HepG2 (cell line): ENCODE measurements at regions not wholly inside any gene's neighbourhood (a gene's known extent, or its start where the extent isn't known, plus 50 kb on each side); places are given as distances from the start of the nearest gene placed in this dataset.

Experiments
- ATAC-seq: fragments of 200-7000 bp; cut with Tn5 transposase; 3 replicates; pipeline ENCODE4 v1.9.1; 2020; ENCODE audit warnings: mild to moderate bottlenecking, moderate library complexity
- BruUV-seq: library from RNA; stranded (reverse); fragments of 400-500 nt; replicated peaks from 2 replicates; lab custom pipeline; 2021; lab: Mats Ljungman, UMichigan
- CTCF ChIA-PET: fragments of 300-600 bp; formaldehyde crosslinking; extraction: SDS; loops from one replicate; lab custom pipeline; 2021; ENCODE audit warnings: low total read pairs, inconsistent platforms, low intra/inter-chr PET ratio; lab: Yijun Ruan, JAX
- POLR2A ChIA-PET: fragments of 350-600 bp; sonication (Branson Sonifier 250); formaldehyde crosslinking; loops from one replicate; lab custom pipeline; 2020; ENCODE audit warnings: antibody characterized with exemption, inconsistent platforms; lab: Yijun Ruan, JAX
- DNase-seq: peaks from one replicate; pipeline ENCODE4 v3.0.0-alpha.2; 2015; ENCODE audit warnings: low spot score
- FAIRE-seq: peaks from 3 replicates; lab custom pipeline; 2011; peaks lifted over from hg19 to GRCh38; lab: Jason Lieb, UNC
- H2AFZ ChIP-seq: one replicate; pipeline ENCODE4 v1.6.1; 2011; ENCODE audit warnings: low read length, inconsistent platforms
- H3K27ac ChIP-seq: fragments of 300-600 bp; 3 replicates; pipeline ENCODE4 v1.8.0; 2011; ENCODE audit warnings: mixed run types, mild to moderate bottlenecking, mixed read lengths, low read length, inconsistent platforms; ENCODE audit not compliant: insufficient read depth; ENCODE audit errors: extremely low read length
- H3K27me3 ChIP-seq, 2 experiments: fragments of 200-600 bp in 1 of 2; 2 replicates in 1 of 2; 3 replicates in 1 of 2; pipeline versions ENCODE4 v1.6.0 to v1.8.0; 2011; ENCODE audit warnings: low read length in 2 of 2, mild to moderate bottlenecking in 2 of 2, moderate library complexity in 2 of 2, inconsistent platforms in 1 of 2; ENCODE audit not compliant: insufficient read depth in 2 of 2, control insufficient read depth in 1 of 2
- H3K36me3 ChIP-seq, 2 experiments: fragments of 200-600 bp in 1 of 2; replicated peaks in 1 of 2; 2 replicates in 1 of 2; 3 replicates in 1 of 2; pipeline versions ENCODE4 v1.5.1 to v1.8.0; 2011; ENCODE audit warnings: low read length in 2 of 2, inconsistent platforms in 1 of 2; ENCODE audit not compliant: insufficient read depth in 2 of 2, control insufficient read depth in 1 of 2
- H3K4me1 ChIP-seq: 2 replicates; pipeline ENCODE4 v1.5.1; 2012; ENCODE audit warnings: low read length, inconsistent platforms; ENCODE audit not compliant: insufficient read depth
- H3K4me2 ChIP-seq: 2 replicates; pipeline ENCODE4 v1.6.0; 2011; ENCODE audit warnings: low read depth, low read length, inconsistent platforms
- H3K4me3 ChIP-seq, 3 experiments: fragments of 200-600 bp in 1 of 3; sonication (generic), shearing (Covaris generic) in 1 of 3; replicated peaks in 1 of 3; 2 replicates each; pipeline ENCODE4 v1.5.1; 2011 to 2016; ENCODE audit warnings: low read length in 3 of 3, inconsistent platforms in 2 of 3, low read depth in 2 of 3, mild to moderate bottlenecking in 2 of 3, control low read depth in 1 of 3, mixed read lengths in 1 of 3; ENCODE audit not compliant: insufficient read depth in 1 of 3
- H3K79me2 ChIP-seq: one replicate; pipeline ENCODE4 v1.6.1; 2011; ENCODE audit warnings: low read length, inconsistent platforms; ENCODE audit not compliant: insufficient read depth
- H3K9ac ChIP-seq: 2 replicates; pipeline ENCODE4 v1.6.0; 2011; ENCODE audit warnings: mild to moderate bottlenecking, low read depth, low read length, inconsistent platforms; ENCODE audit not compliant: insufficient read depth
- H3K9me3 ChIP-seq: 2 replicates; pipeline ENCODE4 v1.5.1; 2012; ENCODE audit warnings: mild to moderate bottlenecking, low read length
- H4K20me1 ChIP-seq: 2 replicates; pipeline ENCODE4 v1.6.0; 2011; ENCODE audit warnings: inconsistent platforms, mild to moderate bottlenecking, low read length, moderate library complexity; ENCODE audit not compliant: insufficient read depth
- KLF16 ChIP-seq, 2 experiments: sonication (generic) in 1 of 2; formaldehyde crosslinking in 1 of 2; IDR thresholded peaks; 2 replicates each; pipeline versions ENCODE4 v1.6.1 to v1.8.0; 2016 to 2023; ENCODE audit warnings: missing genetic modification reagents in 2 of 2, missing compliant biosample characterization in 1 of 2
- STAG1 ChIP-seq: sonication (generic); formaldehyde crosslinking; IDR thresholded peaks from 2 replicates; pipeline ENCODE4 v1.4.0; 2020; ENCODE audit warnings: missing genetic modification reagents
- UBTF ChIP-seq: sonication (generic); formaldehyde crosslinking; IDR thresholded peaks from 2 replicates; pipeline ENCODE4 v1.4.0; 2020; ENCODE audit warnings: mild to moderate bottlenecking, missing genetic modification reagents
- ZBTB44 ChIP-seq: sonication (generic); formaldehyde crosslinking; IDR thresholded peaks from 2 replicates; pipeline ENCODE4 v1.4.0; 2020; ENCODE audit warnings: missing genetic modification reagents
- ZFP1 ChIP-seq: IDR thresholded peaks from 2 replicates; pipeline ENCODE4 v1.6.1; 2016
- ZFP36L1 ChIP-seq: sonication (generic); formaldehyde crosslinking; IDR thresholded peaks from 2 replicates; pipeline ENCODE4 v1.8.0; 2022; ENCODE audit warnings: mild to moderate bottlenecking, missing genetic modification reagents, moderate library complexity
- ZNF281 ChIP-seq: sonication (generic); formaldehyde crosslinking; IDR thresholded peaks from 2 replicates; pipeline ENCODE4 v1.4.0; 2020; ENCODE audit warnings: missing genetic modification reagents, borderline replicate concordance
- ZNF766 ChIP-seq: sonication (generic); formaldehyde crosslinking; IDR thresholded peaks from 2 replicates; pipeline ENCODE4 v1.5.0; 2020; ENCODE audit warnings: missing genetic modification reagents, borderline replicate concordance
- WGBS: methylation state at CpG from one replicate; pipeline ENCODE4 v1.1.6; 2017; ENCODE audit warnings: low lambda C conversion rate; 5-methylcytosine and 5-hydroxymethylcytosine counted together
- in situ Hi-C: cut with HindIII; loops from 2 replicates; pipeline ENCODE4 v1.10.0; 2017; ENCODE audit warnings: low pct_unique_long_range_greater_than_20kb; ENCODE audit not compliant: extremely low pct_ligation_motif_present
- intact Hi-C: fragments of 100-400 bp; cut with micrococcal nuclease; formaldehyde crosslinking; loops from one replicate; pipeline ENCODE4 v1.10.0; 2022; ENCODE audit not compliant: unreplicated experiment

GRCh38 chr1:172779491-172779890 is 120.6 kb downstream of the FASLG start:
- WGBS: 44% methylated on average over 3 of the region's 3 CpGs

More at GRCh38 chr1:172779491-172779890, 120.6 kb downstream of the FASLG start:
- ChIA-PET CTCF (no interaction called here), POLR2A (no interaction called here)
- no peak for DNase-seq
- in situ Hi-C loops (no loop called here), intact Hi-C loops (no loop called here)
- no peak overlapping the region for H3K27ac ChIP-seq
- ATAC-seq: no peak
- no peak overlapping the region for H3K4me2 ChIP-seq
- no peaks in the 10 kb centered on the region for H3K9me3 ChIP-seq
- H3K9ac ChIP-seq: no peak overlapping the region
- no TSS peak for BruUV-seq
- H3K36me3 ChIP-seq: no peaks in the 10 kb centered on the region
- no peaks in the 10 kb centered on the region for H4K20me1 ChIP-seq
- no peak overlapping the region for H2AFZ ChIP-seq
- H3K79me2 ChIP-seq: no peaks in the 10 kb centered on the region
- H3K4me1 ChIP-seq: 0 out of 2 replicates have a peak, but pooled peaks cover 6% of the 10 kb centered on the region
- no peak overlapping the region for H3K4me3 ChIP-seq
- no peak for FAIRE-seq
- TF ChIP-seq STAG1 (CRISPR knock-in tag) (no peak), ZNF766 (CRISPR knock-in tag) (no peak), ZNF281 (CRISPR knock-in tag) (no peak), ZFP1 (CRISPR knock-in tag) (no peak), ZBTB44 (CRISPR knock-in tag) (no peak), ZFP36L1 (CRISPR knock-in tag) (no peak), UBTF (no peak), KLF16 (CRISPR knock-in tag; IDR thresholded peaks at IDR 0.05) (no peak)
- TF ChIP-seq, all 625 proteins: peak for 0
- H3K27me3 ChIP-seq: no peaks in the 10 kb centered on the region
